ENCODE measurements at regions not wholly inside any gene's neighbourhood (a gene's known extent, or its start where the extent isn't known, plus 50 kb on each side); places are given as distances from the start of the nearest gene placed in this dataset.
A peak's percentile ranks its signal among the peaks of the same experiment; 100 is the strongest.

GRCh38 chr18:77557046-77557587 is 307.5 kb downstream of the GALR1 start:
- no peak overlapping the region for H3K4me3 ChIP-seq (ENCODE audit: low read depth in 1 of 2, low read length in 2 of 2)
- H2AFZ ChIP-seq (ENCODE audit: low read depth, low read length) = no peak overlapping the region
- ATAC-seq (ENCODE audit: insufficient read depth, low read depth) (no peak), DNase-seq (peak; percentile 55)
- H3K27ac ChIP-seq (ENCODE audit: low read length) = no peak overlapping the region
- H3K9ac ChIP-seq (ENCODE audit: low read depth, low read length) = no peak overlapping the region
- H3K4me2 ChIP-seq (ENCODE audit: insufficient read depth, low read length) = no peak overlapping the region
- no peaks in the 10 kb centered on the region for H3K36me3 ChIP-seq (ENCODE audit: insufficient read depth, low read length)
- no peaks in the 10 kb centered on the region for H3K9me3 ChIP-seq (ENCODE audit: insufficient read depth, low read length, severe bottlenecking)
- H3K27me3 ChIP-seq (ENCODE audit: insufficient read depth, low read length, poor library complexity) = no peaks in the 10 kb centered on the region
- no peaks in the 10 kb centered on the region for H3K79me2 ChIP-seq (ENCODE audit: insufficient read depth, low read length)
- TF ChIP-seq EZH2 (IDR thresholded peaks at IDR 0.05; ENCODE audit: borderline replicate concordance, low read depth, low read length, severe bottlenecking) = no peak
- no peak for TF ChIP-seq CTCF (IDR thresholded peaks at IDR 0.05; ENCODE audit: borderline replicate concordance, extremely low read depth, low read length, poor library complexity, severe bottlenecking)
- no peaks in the 10 kb centered on the region for H3K4me1 ChIP-seq (ENCODE audit: insufficient read depth, low read length)
- H4K20me1 ChIP-seq (ENCODE audit: insufficient read depth, low read length) = no peaks in the 10 kb centered on the region

GRCh38 chr18:77559274-77559910 is 309.7 kb downstream of the GALR1 start:
- no peaks in the 10 kb centered on the region for H3K79me2 ChIP-seq (ENCODE audit: insufficient read depth, low read length)
- no peaks in the 10 kb centered on the region for H3K36me3 ChIP-seq (ENCODE audit: insufficient read depth, low read length)
- no peak overlapping the region for H2AFZ ChIP-seq (ENCODE audit: low read depth, low read length)
- no peak overlapping the region for H3K9ac ChIP-seq (ENCODE audit: low read depth, low read length)
- no peak overlapping the region for H3K4me2 ChIP-seq (ENCODE audit: insufficient read depth, low read length)
- no peak for DNase-seq
- ATAC-seq (ENCODE audit: insufficient read depth, low read depth) = no peak
- H3K9me3 ChIP-seq (ENCODE audit: insufficient read depth, low read length, severe bottlenecking) = no peaks in the 10 kb centered on the region
- no peaks in the 10 kb centered on the region for H4K20me1 ChIP-seq (ENCODE audit: insufficient read depth, low read length)
- no peak overlapping the region for H3K4me3 ChIP-seq (ENCODE audit: low read depth in 1 of 2, low read length in 2 of 2)
- no peak overlapping the region for H3K27ac ChIP-seq (ENCODE audit: low read length)
- TF ChIP-seq CTCF (IDR thresholded peaks at IDR 0.05; ENCODE audit: borderline replicate concordance, extremely low read depth, low read length, poor library complexity, severe bottlenecking) = no peak
- TF ChIP-seq EZH2 (IDR thresholded peaks at IDR 0.05; ENCODE audit: borderline replicate concordance, low read depth, low read length, severe bottlenecking) = no peak
- no peaks in the 10 kb centered on the region for H3K4me1 ChIP-seq (ENCODE audit: insufficient read depth, low read length)
- no peaks in the 10 kb centered on the region for H3K27me3 ChIP-seq (ENCODE audit: insufficient read depth, low read length, poor library complexity)

- H3K36me3 ChIP-seq (ENCODE audit: insufficient read depth, low read length) = no peaks in the 10 kb centered on the region
- no peak overlapping the region for H3K27ac ChIP-seq (ENCODE audit: low read length)
- H3K9me3 ChIP-seq (ENCODE audit: insufficient read depth, low read length, severe bottlenecking) = no peaks in the 10 kb centered on the region
- no peak for DNase-seq
- TF ChIP-seq CTCF (IDR thresholded peaks at IDR 0.05; ENCODE audit: borderline replicate concordance, extremely low read depth, low read length, poor library complexity, severe bottlenecking) = no peak
- no peak for TF ChIP-seq EZH2 (IDR thresholded peaks at IDR 0.05; ENCODE audit: borderline replicate concordance, low read depth, low read length, severe bottlenecking)
- H2AFZ ChIP-seq (ENCODE audit: low read depth, low read length) = no peak overlapping the region
- H3K9ac ChIP-seq (ENCODE audit: low read depth, low read length) = no peak overlapping the region
- H3K79me2 ChIP-seq (ENCODE audit: insufficient read depth, low read length) = no peaks in the 10 kb centered on the region
- no peaks in the 10 kb centered on the region for H4K20me1 ChIP-seq (ENCODE audit: insufficient read depth, low read length)
- no peak overlapping the region for H3K4me3 ChIP-seq (ENCODE audit: low read depth in 1 of 2, low read length in 2 of 2)
- H3K4me1 ChIP-seq (ENCODE audit: insufficient read depth, low read length) = no peaks in the 10 kb centered on the region
- H3K27me3 ChIP-seq (ENCODE audit: insufficient read depth, low read length, poor library complexity) = no peaks in the 10 kb centered on the region
- H3K4me2 ChIP-seq (ENCODE audit: insufficient read depth, low read length) = no peak overlapping the region
- no peak for ATAC-seq (ENCODE audit: insufficient read depth, low read depth)
Measured at GRCh38 chr18:77560341-77560992, 310.8 kb downstream of the GALR1 start.

All from DND-41 (cell line).